Right lobe of liver (tissue), 4 donors: ENCODE measurements at regions not wholly inside any gene's neighbourhood (a gene's known extent, or its start where the extent isn't known, plus 50 kb on each side); places are given as distances from the start of the nearest gene placed in this dataset.

Experiments used
- POLR2A ChIP-seq: fragments of 450-650 bp; IDR thresholded peaks from one replicate; pipeline ENCODE4 v1.6.1; 2017; ENCODE audit warnings: antibody characterized with exemption, mild to moderate bottlenecking
- TF ChIP-seq, protein P1 (sequence below), 4 donors: fragments of 200-600 bp in 3 of 4; fragments of 450-650 bp in 1 of 4; IDR thresholded peaks; one replicate each; pipeline versions ENCODE4 v1.5.1 to v1.8.0; 2016 to 2022; ENCODE audit warnings: antibody characterized with exemption in 4 of 4, mild to moderate bottlenecking in 2 of 4
- donor health status: DM: no; HTN: no; CAD: no.
- donor health status: DM: no; HTN: no; CAD: no.
- donor health status: DM: no; HTN: yes; CAD: no.

DNA sequence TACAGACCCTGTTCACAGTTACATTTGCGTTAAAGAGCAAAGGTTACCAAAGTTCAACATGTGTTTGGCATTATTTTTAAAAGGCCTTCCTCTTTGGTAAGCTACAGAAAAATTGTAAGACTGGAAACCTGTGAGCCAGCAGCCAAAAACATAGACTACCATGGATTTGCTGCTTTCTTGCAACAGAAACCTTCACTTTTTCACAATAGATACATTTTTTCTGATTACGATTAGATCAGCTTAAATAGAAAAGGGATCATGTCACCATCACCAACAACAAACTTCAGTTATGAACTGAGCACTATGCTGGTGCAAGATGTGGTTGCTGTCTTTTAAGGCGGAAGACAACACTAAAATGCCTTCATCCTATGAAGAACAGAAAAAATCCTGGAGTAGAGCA is 112.3 kb upstream of the MARCKS start:
- TF ChIP-seq POLR2A: no peak
- TF ChIP-seq, protein P1, sequence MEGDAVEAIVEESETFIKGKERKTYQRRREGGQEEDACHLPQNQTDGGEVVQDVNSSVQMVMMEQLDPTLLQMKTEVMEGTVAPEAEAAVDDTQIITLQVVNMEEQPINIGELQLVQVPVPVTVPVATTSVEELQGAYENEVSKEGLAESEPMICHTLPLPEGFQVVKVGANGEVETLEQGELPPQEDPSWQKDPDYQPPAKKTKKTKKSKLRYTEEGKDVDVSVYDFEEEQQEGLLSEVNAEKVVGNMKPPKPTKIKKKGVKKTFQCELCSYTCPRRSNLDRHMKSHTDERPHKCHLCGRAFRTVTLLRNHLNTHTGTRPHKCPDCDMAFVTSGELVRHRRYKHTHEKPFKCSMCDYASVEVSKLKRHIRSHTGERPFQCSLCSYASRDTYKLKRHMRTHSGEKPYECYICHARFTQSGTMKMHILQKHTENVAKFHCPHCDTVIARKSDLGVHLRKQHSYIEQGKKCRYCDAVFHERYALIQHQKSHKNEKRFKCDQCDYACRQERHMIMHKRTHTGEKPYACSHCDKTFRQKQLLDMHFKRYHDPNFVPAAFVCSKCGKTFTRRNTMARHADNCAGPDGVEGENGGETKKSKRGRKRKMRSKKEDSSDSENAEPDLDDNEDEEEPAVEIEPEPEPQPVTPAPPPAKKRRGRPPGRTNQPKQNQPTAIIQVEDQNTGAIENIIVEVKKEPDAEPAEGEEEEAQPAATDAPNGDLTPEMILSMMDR (IDR thresholded peaks at IDR 0.05): no peak
